Astrocyte of the hippocampus (primary cell): ENCODE measurements at regions not wholly inside any gene's neighbourhood (a gene's known extent, or its start where the extent isn't known, plus 50 kb on each side); places are given as distances from the start of the nearest gene placed in this dataset.

ENCODE experiments used
- DNase-seq: peaks from one replicate; pipeline ENCODE4 v3.0.0; 2011; ENCODE audit warnings: low read depth, low spot score

- no peak for DNase-seq
Measured at GRCh38 chr2:134163336-134163735, 90.5 kb upstream of the MGAT5 start.

GRCh38 chr2:134164306-134164705, 89.6 kb upstream of the MGAT5 start:
- no peak for DNase-seq

- DNase-seq = no peak
Measured at GRCh38 chr2:134167015-134167414, 86.9 kb upstream of the MGAT5 start.

- no peak for DNase-seq
Measured at GRCh38 chr2:134169788-134170187, 84.1 kb upstream of the MGAT5 start.

GRCh38 chr2:134170294-134170693, 83.6 kb upstream of the MGAT5 start:
- DNase-seq = no peak

GRCh38 chr2:134170700-134171099, 83.2 kb upstream of the MGAT5 start:
- no peak for DNase-seq

- no peak for DNase-seq
Measured at GRCh38 chr2:134173338-134174016, 80.4 kb upstream of the MGAT5 start.

GRCh38 chr2:134174711-134175110, 79.2 kb upstream of the MGAT5 start:
- no peak for DNase-seq

- no peak for DNase-seq
Measured at GRCh38 chr2:134175834-134176233, 78.0 kb upstream of the MGAT5 start.

GRCh38 chr2:134177351-134177931, 76.4 kb upstream of the MGAT5 start:
- DNase-seq = peak; percentile 73

GRCh38 chr2:134178138-134178877, 75.6 kb upstream of the MGAT5 start:
- DNase-seq = peak; percentile 35

GRCh38 chr2:134181219-134181618, 72.7 kb upstream of the MGAT5 start:
- no peak for DNase-seq

GRCh38 chr2:134183679-134184078, 70.2 kb upstream of the MGAT5 start:
- no peak for DNase-seq

- no peak for DNase-seq
Measured at GRCh38 chr2:134185639-134186038, 68.2 kb upstream of the MGAT5 start.

- peak; percentile 37 for DNase-seq
Measured at GRCh38 chr2:134189009-134189720, 64.7 kb upstream of the MGAT5 start.

- no peak for DNase-seq
Measured at GRCh38 chr2:134190062-134190806, 63.6 kb upstream of the MGAT5 start.

GRCh38 chr2:134190807-134191203, 63.1 kb upstream of the MGAT5 start:
- DNase-seq = no peak

- DNase-seq = no peak
Measured at GRCh38 chr2:134191835-134192234, 62.0 kb upstream of the MGAT5 start.

GRCh38 chr2:134193006-134193405, 60.9 kb upstream of the MGAT5 start:
- DNase-seq = peak; percentile 42

- no peak for DNase-seq
Measured at GRCh38 chr2:134194519-134194918, 59.4 kb upstream of the MGAT5 start.

- no peak for DNase-seq
Measured at GRCh38 chr2:134195341-134195740, 58.5 kb upstream of the MGAT5 start.

GRCh38 chr2:134197445-134197844, 56.4 kb upstream of the MGAT5 start:
- no peak for DNase-seq
